NCI-H2171 (cell line): ENCODE measurements at regions not wholly inside any gene's neighbourhood (a gene's known extent, or its start where the extent isn't known, plus 50 kb on each side); places are given as distances from the start of the nearest gene placed in this dataset.
"Not testable (repeated sequence)": the region's sequence is repeated elsewhere in the genome, so short reads cannot be mapped to it uniquely, and the experiment has no call there.

ENCODE experiments used
- DNase-seq: peaks from one replicate; lab custom pipeline; 2025; lab: John Stamatoyannopoulos, UW

- not testable (repeated sequence) for DNase-seq
Observed at GRCh38 chr1:176396604-176397395, 66.2 kb upstream of the PAPPA2 start.

- DNase-seq, result no peak
Observed at GRCh38 chr1:176391621-176392020, 71.4 kb upstream of the PAPPA2 start.

- no peak for DNase-seq
Observed at GRCh38 chr1:176384841-176385240, 78.1 kb upstream of the PAPPA2 start.

- no peak for DNase-seq
Observed at GRCh38 chr1:176382163-176382562, 80.8 kb upstream of the PAPPA2 start.

GRCh38 chr1:176379626-176380339, 83.2 kb upstream of the PAPPA2 start:
- DNase-seq, result no peak

GRCh38 chr1:176374967-176375569, 87.9 kb upstream of the PAPPA2 start:
- peak; percentile 44 for DNase-seq

GRCh38 chr1:176364236-176364905, 98.6 kb upstream of the PAPPA2 start:
- no peak for DNase-seq

- not testable (repeated sequence) for DNase-seq
Observed at GRCh38 chr1:176349135-176349715, 113.8 kb upstream of the PAPPA2 start.

- no peak for DNase-seq
Observed at GRCh38 chr1:176341656-176342055, 121.3 kb upstream of the PAPPA2 start.

GRCh38 chr1:176338877-176339276, 124.1 kb upstream of the PAPPA2 start:
- DNase-seq, result no peak

GRCh38 chr1:176330782-176331181, 123.7 kb upstream of the COP1 start:
- DNase-seq, result no peak

GRCh38 chr1:176325664-176326063, 118.6 kb upstream of the COP1 start:
- DNase-seq, result no peak

GRCh38 chr1:176323472-176323871, 116.4 kb upstream of the COP1 start:
- no peak for DNase-seq

- DNase-seq, result no peak
Observed at GRCh38 chr1:176315519-176316220, 108.6 kb upstream of the COP1 start.

GRCh38 chr1:176296602-176297001, 89.5 kb upstream of the COP1 start:
- not testable (repeated sequence) for DNase-seq

GRCh38 chr1:176285996-176286395, 78.9 kb upstream of the COP1 start:
- DNase-seq, result no peak

GRCh38 chr1:176271572-176271971, 64.5 kb upstream of the COP1 start:
- no peak for DNase-seq
